Dermis microvascular lymphatic vessel endothelial cell (primary cell): ENCODE measurements at regions not wholly inside any gene's neighbourhood (a gene's known extent, or its start where the extent isn't known, plus 50 kb on each side); places are given as distances from the start of the nearest gene placed in this dataset.
"Not testable (repeated sequence)": the region's sequence is repeated elsewhere in the genome, so short reads cannot be mapped to it uniquely, and the experiment has no call there.

Experiments used
- DNase-seq, 2 donors: peaks; one replicate each; pipeline versions ENCODE4 v3.0.0 to v3.0.0-alpha.2; 2010; ENCODE audit warnings: low read depth in 2 of 2

- DNase-seq, result no peak
These were observed 434.3 kb downstream of the EFNB2 start for GRCh38 chr13:106101201-106101600.

GRCh38 chr13:106100171-106100919 lies 435.1 kb downstream of the EFNB2 start:
- DNase-seq, result no peak

- no peak for DNase-seq
These were observed 435.7 kb downstream of the EFNB2 start for GRCh38 chr13:106099765-106100164.

- no peak for DNase-seq
These were observed 436.7 kb downstream of the EFNB2 start for GRCh38 chr13:106098778-106099177.

GRCh38 chr13:106096661-106097092 lies 438.8 kb downstream of the EFNB2 start:
- peak in 1 of 2 donors; percentile 10 for DNase-seq

- DNase-seq, result no peak
These were observed 439.5 kb downstream of the EFNB2 start for GRCh38 chr13:106095919-106096318.

GRCh38 chr13:106095406-106095805 lies 440.1 kb downstream of the EFNB2 start:
- no peak for DNase-seq

GRCh38 chr13:106090001-106090400 lies 445.5 kb downstream of the EFNB2 start:
- DNase-seq, result no peak

- DNase-seq, result no peak
These were observed 446.0 kb downstream of the EFNB2 start for GRCh38 chr13:106089261-106089980.

GRCh38 chr13:106088085-106088484 lies 447.4 kb downstream of the EFNB2 start:
- peak in 1 of 2 donors; percentile 17 for DNase-seq

- no peak for DNase-seq
These were observed 448.3 kb downstream of the EFNB2 start for GRCh38 chr13:106087201-106087600.

GRCh38 chr13:106083620-106084350 lies 451.7 kb downstream of the EFNB2 start:
- DNase-seq, result peak; percentile 78 to 89

- not testable (repeated sequence) for DNase-seq
These were observed 454.2 kb downstream of the EFNB2 start for GRCh38 chr13:106081221-106081620.

GRCh38 chr13:106078191-106078590 lies 457.3 kb downstream of the EFNB2 start:
- DNase-seq, result no peak

- no peak for DNase-seq
These were observed 458.4 kb downstream of the EFNB2 start for GRCh38 chr13:106077017-106077416.

- no peak for DNase-seq
These were observed 463.4 kb downstream of the EFNB2 start for GRCh38 chr13:106072014-106072413.

- DNase-seq, result no peak
These were observed 471.7 kb downstream of the EFNB2 start for GRCh38 chr13:106063591-106064313.

- DNase-seq, result no peak
These were observed 473.7 kb downstream of the EFNB2 start for GRCh38 chr13:106061781-106062180.

- DNase-seq, result no peak
These were observed 478.6 kb downstream of the EFNB2 start for GRCh38 chr13:106056851-106057250.

GRCh38 chr13:106052200-106052767 lies 483.2 kb downstream of the EFNB2 start:
- no peak for DNase-seq

GRCh38 chr13:106049171-106049570 lies 486.3 kb downstream of the EFNB2 start:
- DNase-seq, result no peak
